ENCODE measurements at regions not wholly inside any gene's neighbourhood (a gene's known extent, or its start where the extent isn't known, plus 50 kb on each side); places are given as distances from the start of the nearest gene placed in this dataset.
"Not testable (repeated sequence)": the region's sequence is repeated elsewhere in the genome, so short reads cannot be mapped to it uniquely, and the experiment has no call there.

GRCh38 chr3:66907136-66907535, 91.0 kb upstream of the KBTBD8 start:
- no peak overlapping the region for H3K27ac ChIP-seq
- DNase-seq (ENCODE audit: low read depth, low spot score): no peak

GRCh38 chr3:66910266-66911055, 87.6 kb upstream of the KBTBD8 start:
- no peak overlapping the region for H3K27ac ChIP-seq

GRCh38 chr3:66912306-66912705, 85.8 kb upstream of the KBTBD8 start:
- no peak for DNase-seq (ENCODE audit: low read depth, low spot score)
- no peak overlapping the region for H3K27ac ChIP-seq

More at GRCh38 chr3:66910266-66911055, 87.6 kb upstream of the KBTBD8 start:
- DNase-seq (ENCODE audit: low read depth, low spot score): no peak

GRCh38 chr3:66922058-66922457, 76.0 kb upstream of the KBTBD8 start:
- no peak for DNase-seq (ENCODE audit: low read depth, low spot score)
- H3K27ac ChIP-seq: no peak overlapping the region

- no peak for DNase-seq (ENCODE audit: low read depth, low spot score)
- H3K27ac ChIP-seq: no peak overlapping the region
Observed at GRCh38 chr3:66923969-66924368, 74.1 kb upstream of the KBTBD8 start.

- no peak for DNase-seq (ENCODE audit: low read depth, low spot score)
- H3K27ac ChIP-seq: no peak overlapping the region
Observed at GRCh38 chr3:66928252-66928651, 69.9 kb upstream of the KBTBD8 start.

- H3K27ac ChIP-seq: no peak overlapping the region
- no peak for DNase-seq (ENCODE audit: low read depth, low spot score)
Observed at GRCh38 chr3:66931291-66931690, 66.8 kb upstream of the KBTBD8 start.

- DNase-seq (ENCODE audit: low read depth, low spot score): no peak
- H3K27ac ChIP-seq: no peak overlapping the region
Observed at GRCh38 chr3:66931699-66932098, 66.4 kb upstream of the KBTBD8 start.

- H3K27ac ChIP-seq: no peak overlapping the region
- no peak for DNase-seq (ENCODE audit: low read depth, low spot score)
Observed at GRCh38 chr3:66933233-66933632, 64.9 kb upstream of the KBTBD8 start.

GRCh38 chr3:66934041-66934440, 64.1 kb upstream of the KBTBD8 start:
- DNase-seq (ENCODE audit: low read depth, low spot score): no peak
- H3K27ac ChIP-seq: no peak overlapping the region

- no peak overlapping the region for H3K27ac ChIP-seq
- DNase-seq (ENCODE audit: low read depth, low spot score): no peak
Observed at GRCh38 chr3:66934725-66935124, 63.4 kb upstream of the KBTBD8 start.

GRCh38 chr3:66937041-66937440, 61.1 kb upstream of the KBTBD8 start:
- not testable (repeated sequence) for DNase-seq (ENCODE audit: low read depth, low spot score); H3K27ac ChIP-seq

- no peak overlapping the region for H3K27ac ChIP-seq
- no peak for DNase-seq (ENCODE audit: low read depth, low spot score)
Observed at GRCh38 chr3:66938338-66938963, 59.7 kb upstream of the KBTBD8 start.

GRCh38 chr3:66948041-66948440, 50.1 kb upstream of the KBTBD8 start:
- no peak for DNase-seq (ENCODE audit: low read depth, low spot score)
- no peak overlapping the region for H3K27ac ChIP-seq
